T-helper 2 cell treated with Interferon-gamma antibody and Interleukin-4, amounts not matched to agents 5 μg/mL and 100 μg/mL, for 36 hours (primary cell): ENCODE measurements at regions not wholly inside any gene's neighbourhood (a gene's known extent, or its start where the extent isn't known, plus 50 kb on each side); places are given as distances from the start of the nearest gene placed in this dataset.

ENCODE experiments used
- DNase-seq: peaks from one replicate; pipeline ENCODE4 v3.0.0; 2021; ENCODE audit warnings: low spot score
- H3K27ac Mint-ChIP-seq: one replicate; pipeline ENCODE4 v1.8.0; 2021; ENCODE audit warnings: mild to moderate bottlenecking, mixed read lengths
- H3K27me3 Mint-ChIP-seq: one replicate; pipeline ENCODE4 v1.8.0; 2021; ENCODE audit warnings: low read depth, mixed read lengths
- H3K36me3 Mint-ChIP-seq: one replicate; pipeline ENCODE4 v1.8.0; 2021; ENCODE audit warnings: low read depth, mixed read lengths
- H3K4me1 Mint-ChIP-seq: one replicate; pipeline ENCODE4 v1.8.0; 2021; ENCODE audit warnings: low read depth, mixed read lengths
- H3K4me3 Mint-ChIP-seq: one replicate; pipeline ENCODE4 v1.8.0; 2022; ENCODE audit warnings: mild to moderate bottlenecking, moderate library complexity, mixed read lengths
- H3K9me3 Mint-ChIP-seq: one replicate; pipeline ENCODE4 v1.8.0; 2021; ENCODE audit warnings: mixed read lengths

- peaks cover 38% of the 10 kb centered on the region for H3K36me3 Mint-ChIP-seq
Observed at GRCh38 chr10:8369666-8370065, 315.2 kb downstream of the GATA3 start.

GRCh38 chr10:8374334-8374733 lies 319.8 kb downstream of the GATA3 start:
- DNase-seq, result no peak
- no peak overlapping the region for H3K27ac Mint-ChIP-seq
- peaks cover 5% of the 10 kb centered on the region for H3K9me3 Mint-ChIP-seq
- no peak overlapping the region for H3K4me3 Mint-ChIP-seq
- peaks cover 41% of the 10 kb centered on the region for H3K4me1 Mint-ChIP-seq
- peaks cover 35% of the 10 kb centered on the region for H3K36me3 Mint-ChIP-seq
- no peaks in the 10 kb centered on the region for H3K27me3 Mint-ChIP-seq

More at GRCh38 chr10:8369666-8370065, 315.2 kb downstream of the GATA3 start:
- H3K4me3 Mint-ChIP-seq, result no peak overlapping the region
- peaks cover 54% of the 10 kb centered on the region for H3K4me1 Mint-ChIP-seq
- peaks cover 11% of the 10 kb centered on the region for H3K9me3 Mint-ChIP-seq
- H3K27ac Mint-ChIP-seq, result peak overlapping the region; percentile 29
- DNase-seq, result no peak
- H3K27me3 Mint-ChIP-seq, result no peaks in the 10 kb centered on the region

GRCh38 chr10:8375137-8375536 lies 320.6 kb downstream of the GATA3 start:
- DNase-seq, result no peak
- Mint-ChIP-seq H3K36me3 (peaks cover 30% of the 10 kb centered on the region), H3K4me1 (peaks cover 37% of the 10 kb centered on the region), H3K4me3 (no peak overlapping the region), H3K27ac (no peak overlapping the region), H3K9me3 (peaks cover 5% of the 10 kb centered on the region), H3K27me3 (no peaks in the 10 kb centered on the region)

- peaks cover under 1% of the 10 kb centered on the region for H3K9me3 Mint-ChIP-seq
- H3K36me3 Mint-ChIP-seq, result peaks cover 28% of the 10 kb centered on the region
Observed at GRCh38 chr10:8378198-8378983, 323.9 kb downstream of the GATA3 start.

GRCh38 chr10:8379906-8380832 lies 325.7 kb downstream of the GATA3 start:
- peaks cover 46% of the 10 kb centered on the region for H3K4me1 Mint-ChIP-seq

More at GRCh38 chr10:8378198-8378983, 323.9 kb downstream of the GATA3 start:
- Mint-ChIP-seq H3K27ac (no peak overlapping the region), H3K4me3 (no peak overlapping the region), H3K27me3 (no peaks in the 10 kb centered on the region), H3K4me1 (peaks cover 45% of the 10 kb centered on the region)
- no peak for DNase-seq

GRCh38 chr10:8380833-8381496 lies 326.5 kb downstream of the GATA3 start:
- peak overlapping the region; percentile 2 for H3K4me3 Mint-ChIP-seq

More at GRCh38 chr10:8379906-8380832, 325.7 kb downstream of the GATA3 start:
- Mint-ChIP-seq H3K27ac (no peak overlapping the region), H3K4me3 (peak overlapping the region; percentile 2), H3K9me3 (peaks cover 4% of the 10 kb centered on the region), H3K36me3 (peaks cover 37% of the 10 kb centered on the region), H3K27me3 (no peaks in the 10 kb centered on the region)
- DNase-seq, result no peak

GRCh38 chr10:8386781-8387180 lies 332.3 kb downstream of the GATA3 start:
- peaks cover 9% of the 10 kb centered on the region for H3K9me3 Mint-ChIP-seq
- no peaks in the 10 kb centered on the region for H3K27me3 Mint-ChIP-seq
- H3K4me1 Mint-ChIP-seq, result peaks cover 25% of the 10 kb centered on the region
- H3K27ac Mint-ChIP-seq, result no peak overlapping the region
- H3K4me3 Mint-ChIP-seq, result no peak overlapping the region
- peaks cover 58% of the 10 kb centered on the region for H3K36me3 Mint-ChIP-seq
- DNase-seq, result no peak

More at GRCh38 chr10:8380833-8381496, 326.5 kb downstream of the GATA3 start:
- DNase-seq, result no peak
- H3K9me3 Mint-ChIP-seq, result peaks cover 5% of the 10 kb centered on the region
- H3K27ac Mint-ChIP-seq, result peak overlapping the region; percentile 32
- H3K36me3 Mint-ChIP-seq, result peaks cover 43% of the 10 kb centered on the region
- no peaks in the 10 kb centered on the region for H3K27me3 Mint-ChIP-seq
- H3K4me1 Mint-ChIP-seq, result peaks cover 49% of the 10 kb centered on the region

- H3K4me1 Mint-ChIP-seq, result peaks cover 24% of the 10 kb centered on the region
- DNase-seq, result no peak
- peaks cover 5% of the 10 kb centered on the region for H3K9me3 Mint-ChIP-seq
- no peak overlapping the region for H3K4me3 Mint-ChIP-seq
- H3K27ac Mint-ChIP-seq, result no peak overlapping the region
- H3K36me3 Mint-ChIP-seq, result peaks cover 44% of the 10 kb centered on the region
- no peaks in the 10 kb centered on the region for H3K27me3 Mint-ChIP-seq
Observed at GRCh38 chr10:8389630-8390029, 335.1 kb downstream of the GATA3 start.

- Mint-ChIP-seq H3K27ac (no peak overlapping the region), H3K9me3 (no peaks in the 10 kb centered on the region), H3K27me3 (no peaks in the 10 kb centered on the region), H3K36me3 (peaks cover 32% of the 10 kb centered on the region), H3K4me1 (peaks cover 26% of the 10 kb centered on the region), H3K4me3 (no peak overlapping the region)
- DNase-seq, result no peak
Observed at GRCh38 chr10:8392216-8392615, 337.7 kb downstream of the GATA3 start.

GRCh38 chr10:8393531-8393930 lies 339.0 kb downstream of the GATA3 start:
- H3K36me3 Mint-ChIP-seq, result peaks cover 24% of the 10 kb centered on the region
- no peak overlapping the region for H3K4me3 Mint-ChIP-seq
- no peaks in the 10 kb centered on the region for H3K9me3 Mint-ChIP-seq
- no peak overlapping the region for H3K27ac Mint-ChIP-seq
- no peak for DNase-seq
- H3K4me1 Mint-ChIP-seq, result peaks cover 31% of the 10 kb centered on the region
- no peaks in the 10 kb centered on the region for H3K27me3 Mint-ChIP-seq

GRCh38 chr10:8396675-8397074 lies 342.2 kb downstream of the GATA3 start:
- no peaks in the 10 kb centered on the region for H3K27me3 Mint-ChIP-seq
- no peak for DNase-seq
- H3K9me3 Mint-ChIP-seq, result no peaks in the 10 kb centered on the region
- peaks cover 12% of the 10 kb centered on the region for H3K36me3 Mint-ChIP-seq
- no peak overlapping the region for H3K4me3 Mint-ChIP-seq
- H3K27ac Mint-ChIP-seq, result peak overlapping the region; percentile 39
- peaks cover 61% of the 10 kb centered on the region for H3K4me1 Mint-ChIP-seq

GRCh38 chr10:8398771-8399170 lies 344.3 kb downstream of the GATA3 start:
- no peaks in the 10 kb centered on the region for H3K9me3 Mint-ChIP-seq
- peak overlapping the region; percentile 3 for H3K27ac Mint-ChIP-seq
- DNase-seq, result no peak
- H3K27me3 Mint-ChIP-seq, result no peaks in the 10 kb centered on the region
- no peak overlapping the region for H3K4me3 Mint-ChIP-seq
- H3K4me1 Mint-ChIP-seq, result peaks cover 74% of the 10 kb centered on the region
- peaks cover 8% of the 10 kb centered on the region for H3K36me3 Mint-ChIP-seq

GRCh38 chr10:8400151-8400550 lies 345.7 kb downstream of the GATA3 start:
- Mint-ChIP-seq H3K4me3 (no peak overlapping the region), H3K4me1 (peaks cover 81% of the 10 kb centered on the region), H3K36me3 (peaks cover 6% of the 10 kb centered on the region), H3K27ac (peak overlapping the region; percentile 91), H3K9me3 (no peaks in the 10 kb centered on the region), H3K27me3 (no peaks in the 10 kb centered on the region)
- no peak for DNase-seq
